IPS DF 6.9 (cell line): ENCODE measurements at regions not wholly inside any gene's neighbourhood (a gene's known extent, or its start where the extent isn't known, plus 50 kb on each side); places are given as distances from the start of the nearest gene placed in this dataset.

ENCODE experiments used
- DNase-seq: peaks from one replicate; pipeline ENCODE4 v3.0.0-alpha.2; 2013; ENCODE audit warnings: low read depth, low spot score
- H3K27ac ChIP-seq: one replicate; pipeline ENCODE4 v1.5.1; 2013; ENCODE audit warnings: low read length, control low read depth
- H3K27me3 ChIP-seq: 2 replicates; pipeline ENCODE4 v1.6.1; 2013; ENCODE audit warnings: mild to moderate bottlenecking, low read length; ENCODE audit not compliant: control insufficient read depth, insufficient read depth
- H3K36me3 ChIP-seq: 2 replicates; pipeline ENCODE4 v1.6.1; 2013; ENCODE audit warnings: low read length; ENCODE audit not compliant: control insufficient read depth, insufficient read depth
- H3K4me1 ChIP-seq: 2 replicates; pipeline ENCODE4 v1.6.1; 2013; ENCODE audit warnings: low read length; ENCODE audit not compliant: control insufficient read depth, insufficient read depth
- H3K4me3 ChIP-seq: 2 replicates; pipeline ENCODE4 v1.5.1; 2013; ENCODE audit warnings: mild to moderate bottlenecking, low read length
- H3K9me3 ChIP-seq: 2 replicates; pipeline ENCODE4 v1.6.1; 2013; ENCODE audit warnings: low read length, inconsistent platforms; ENCODE audit not compliant: control insufficient read depth, insufficient read depth
- WGBS: extraction: QIAGEN DNeasy Blood & Tissue Kit; methylation state at CpG from one replicate; pipeline ENCODE4 v1.1.7; 2013; ENCODE audit warnings: mixed read lengths, missing lambda C conversion rate; ENCODE audit not compliant: insufficient read length, insufficient coverage; 5-methylcytosine and 5-hydroxymethylcytosine counted together

GRCh38 chr14:29348504-29348903 lies 579.1 kb downstream of the PRKD1 start:
- Histone ChIP-seq H3K36me3 (no peaks in the 10 kb centered on the region), H3K27me3 (no peaks in the 10 kb centered on the region), H3K4me3 (no peak overlapping the region), H3K4me1 (no peaks in the 10 kb centered on the region), H3K9me3 (no peaks in the 10 kb centered on the region), H3K27ac (no peak overlapping the region)
- no CpG with 5 or more reads among the region's 1 CpG for WGBS
- DNase-seq: no peak

- DNase-seq: no peak
- Histone ChIP-seq H3K27ac (no peak overlapping the region), H3K36me3 (no peaks in the 10 kb centered on the region), H3K9me3 (no peaks in the 10 kb centered on the region), H3K4me3 (no peak overlapping the region), H3K27me3 (no peaks in the 10 kb centered on the region), H3K4me1 (no peaks in the 10 kb centered on the region)
- no CpG with 5 or more reads among the region's 3 CpGs for WGBS
Observed at GRCh38 chr14:29350496-29350895, 577.2 kb downstream of the PRKD1 start.

- Histone ChIP-seq H3K36me3 (no peaks in the 10 kb centered on the region), H3K27ac (no peak overlapping the region), H3K9me3 (no peaks in the 10 kb centered on the region), H3K4me3 (no peak overlapping the region), H3K4me1 (no peaks in the 10 kb centered on the region), H3K27me3 (no peaks in the 10 kb centered on the region)
- DNase-seq: no peak
- no CpG with 5 or more reads among the region's 4 CpGs for WGBS
Observed at GRCh38 chr14:29351996-29352705, 575.5 kb downstream of the PRKD1 start.

- Histone ChIP-seq H3K9me3 (no peaks in the 10 kb centered on the region), H3K27ac (no peak overlapping the region), H3K36me3 (no peaks in the 10 kb centered on the region), H3K27me3 (no peaks in the 10 kb centered on the region), H3K4me3 (no peak overlapping the region), H3K4me1 (no peaks in the 10 kb centered on the region)
- WGBS: no CpG with 5 or more reads among the region's 1 CpG
- no peak for DNase-seq
Observed at GRCh38 chr14:29352706-29353080, 575.0 kb downstream of the PRKD1 start.

GRCh38 chr14:29353513-29353912 lies 574.1 kb downstream of the PRKD1 start:
- H3K9me3 ChIP-seq: no peaks in the 10 kb centered on the region
- no CpG with 5 or more reads among the region's 5 CpGs for WGBS
- H3K4me3 ChIP-seq: no peak overlapping the region
- no peaks in the 10 kb centered on the region for H3K27me3 ChIP-seq
- no peaks in the 10 kb centered on the region for H3K4me1 ChIP-seq
- no peaks in the 10 kb centered on the region for H3K36me3 ChIP-seq
- no peak for DNase-seq
- no peak overlapping the region for H3K27ac ChIP-seq

- Histone ChIP-seq H3K4me3 (no peak overlapping the region), H3K27ac (no peak overlapping the region), H3K36me3 (no peaks in the 10 kb centered on the region), H3K4me1 (no peaks in the 10 kb centered on the region), H3K27me3 (no peaks in the 10 kb centered on the region), H3K9me3 (no peaks in the 10 kb centered on the region)
- WGBS: no CpG with 5 or more reads among the region's 4 CpGs
- no peak for DNase-seq
Observed at GRCh38 chr14:29354486-29354885, 573.2 kb downstream of the PRKD1 start.

- WGBS: no CpG with 5 or more reads among the region's 1 CpG
Observed at GRCh38 chr14:29355331-29355730, 572.3 kb downstream of the PRKD1 start.

GRCh38 chr14:29355846-29356245 lies 571.8 kb downstream of the PRKD1 start:
- Histone ChIP-seq H3K4me3 (no peak overlapping the region), H3K36me3 (no peaks in the 10 kb centered on the region), H3K27ac (no peak overlapping the region), H3K4me1 (no peaks in the 10 kb centered on the region), H3K27me3 (no peaks in the 10 kb centered on the region), H3K9me3 (no peaks in the 10 kb centered on the region)
- DNase-seq: no peak
- no CpG with 5 or more reads among the region's 1 CpG for WGBS

More at GRCh38 chr14:29355331-29355730, 572.3 kb downstream of the PRKD1 start:
- Histone ChIP-seq H3K36me3 (no peaks in the 10 kb centered on the region), H3K4me1 (no peaks in the 10 kb centered on the region), H3K9me3 (no peaks in the 10 kb centered on the region), H3K27ac (no peak overlapping the region), H3K27me3 (no peaks in the 10 kb centered on the region), H3K4me3 (no peak overlapping the region)
- DNase-seq: no peak

GRCh38 chr14:29360656-29361055 lies 567.0 kb downstream of the PRKD1 start:
- DNase-seq: no peak
- H3K27me3 ChIP-seq: no peaks in the 10 kb centered on the region
- no peaks in the 10 kb centered on the region for H3K4me1 ChIP-seq
- H3K27ac ChIP-seq: no peak overlapping the region
- no peaks in the 10 kb centered on the region for H3K9me3 ChIP-seq
- WGBS: no CpG with 5 or more reads among the region's 3 CpGs
- no peaks in the 10 kb centered on the region for H3K36me3 ChIP-seq
- no peak overlapping the region for H3K4me3 ChIP-seq

GRCh38 chr14:29370024-29370423 lies 557.6 kb downstream of the PRKD1 start:
- Histone ChIP-seq H3K9me3 (no peaks in the 10 kb centered on the region), H3K27ac (no peak overlapping the region), H3K4me3 (no peak overlapping the region), H3K27me3 (no peaks in the 10 kb centered on the region), H3K36me3 (no peaks in the 10 kb centered on the region), H3K4me1 (no peaks in the 10 kb centered on the region)
- no peak for DNase-seq
- WGBS: no CpG with 5 or more reads among the region's 2 CpGs

- Histone ChIP-seq H3K4me1 (no peaks in the 10 kb centered on the region), H3K36me3 (no peaks in the 10 kb centered on the region), H3K27me3 (no peaks in the 10 kb centered on the region), H3K9me3 (no peaks in the 10 kb centered on the region), H3K27ac (no peak overlapping the region), H3K4me3 (no peak overlapping the region)
- no CpG with 5 or more reads among the region's 4 CpGs for WGBS
- no peak for DNase-seq
Observed at GRCh38 chr14:29376237-29376636, 551.4 kb downstream of the PRKD1 start.
